CD8-positive, alpha-beta memory T cell (primary cell): ENCODE measurements at regions not wholly inside any gene's neighbourhood (a gene's known extent, or its start where the extent isn't known, plus 50 kb on each side); places are given as distances from the start of the nearest gene placed in this dataset.

Experiments
- CTCF ChIA-PET: fragments of 350-600 bp; sonication (Branson Sonifier 250); formaldehyde crosslinking; loops from one replicate; lab custom pipeline; 2021; ENCODE audit warnings: antibody characterized with exemption; lab: Charles Lee
- POLR2A ChIA-PET: fragments of 350-600 bp; sonication (Branson Sonifier 250); formaldehyde crosslinking; loops from one replicate; lab custom pipeline; 2021; ENCODE audit warnings: antibody characterized with exemption; lab: Charles Lee
- DNase-seq, 5 donors: peaks; one replicate each; pipeline versions ENCODE4 v3.0.0 to v3.0.0-alpha.2; 2020 to 2022; ENCODE audit warnings: mixed read lengths in 1 of 5
- H3K27ac ChIP-seq: one replicate; pipeline ENCODE4 v1.7.0; 2013; ENCODE audit warnings: low read depth, mild to moderate bottlenecking, low read length, moderate library complexity
- H3K27me3 ChIP-seq: 2 replicates; pipeline ENCODE4 v1.7.0; 2013; ENCODE audit warnings: low read length, mild to moderate bottlenecking; ENCODE audit not compliant: insufficient read depth, poor library complexity, severe bottlenecking
- H3K36me3 ChIP-seq: 2 replicates; pipeline ENCODE4 v1.7.0; 2013; ENCODE audit warnings: mild to moderate bottlenecking, low read length, moderate library complexity; ENCODE audit not compliant: insufficient read depth
- H3K4me1 ChIP-seq: 2 replicates; pipeline ENCODE4 v1.7.0; 2013; ENCODE audit warnings: mild to moderate bottlenecking, low read length, moderate library complexity; ENCODE audit not compliant: insufficient read depth
- H3K4me3 ChIP-seq: 2 replicates; pipeline ENCODE4 v1.7.0; 2013; ENCODE audit warnings: mild to moderate bottlenecking, low read length
- H3K9me3 ChIP-seq: 2 replicates; pipeline ENCODE4 v1.7.0; 2013; ENCODE audit warnings: mild to moderate bottlenecking, low read length
- H3K27ac Mint-ChIP-seq, 8 donors: one replicate each; pipeline ENCODE4 v1.8.0; 2020 to 2021; ENCODE audit warnings: mixed read lengths in 8 of 8, mild to moderate bottlenecking in 6 of 8, inconsistent platforms in 3 of 8, moderate library complexity in 3 of 8
- H3K27me3 Mint-ChIP-seq, 2 donors: one replicate each; pipeline ENCODE4 v1.8.0; 2020 to 2021; ENCODE audit warnings: mixed read lengths in 2 of 2, mild to moderate bottlenecking in 1 of 2, moderate library complexity in 1 of 2
- H3K36me3 Mint-ChIP-seq, 3 donors: one replicate each; pipeline ENCODE4 v1.8.0; 2020 to 2021; ENCODE audit warnings: mixed read lengths in 3 of 3, inconsistent platforms in 1 of 3, mild to moderate bottlenecking in 1 of 3
- H3K4me1 Mint-ChIP-seq, 3 donors: one replicate each; pipeline ENCODE4 v1.8.0; 2020 to 2021; ENCODE audit warnings: mixed read lengths in 3 of 3, inconsistent platforms in 1 of 3, mild to moderate bottlenecking in 1 of 3
- H3K4me3 Mint-ChIP-seq, 7 donors: one replicate each; pipeline ENCODE4 v1.8.0; 2020 to 2021; ENCODE audit warnings: mixed read lengths in 7 of 7, mild to moderate bottlenecking in 6 of 7, moderate library complexity in 4 of 7, inconsistent platforms in 2 of 7
- H3K9me3 Mint-ChIP-seq, 5 donors: one replicate each; pipeline ENCODE4 v1.8.0; 2020 to 2022; ENCODE audit warnings: mixed read lengths in 5 of 5, mild to moderate bottlenecking in 3 of 5, moderate library complexity in 2 of 5, inconsistent platforms in 1 of 5

GRCh38 chr5:10836986-10837385 lies 76.0 kb upstream of the DAP start:
- CTCF ChIA-PET = no interaction called here
- no peaks in the 10 kb centered on the region for H3K36me3 Mint-ChIP-seq

GRCh38 chr5:10834695-10835094 lies 73.7 kb upstream of the DAP start:
- Histone ChIP-seq H3K27me3 (no peaks in the 10 kb centered on the region), H3K36me3 (no peaks in the 10 kb centered on the region), H3K9me3 (no peaks in the 10 kb centered on the region), H3K27ac (no peak overlapping the region), H3K4me1 (no peaks in the 10 kb centered on the region), H3K4me3 (no peak overlapping the region)
- CTCF ChIA-PET = no interaction called here
- no peak overlapping the region for H3K4me3 Mint-ChIP-seq
- no peak overlapping the region for H3K27ac Mint-ChIP-seq
- H3K9me3 Mint-ChIP-seq = no peaks in the 10 kb centered on the region
- no peak for DNase-seq
- H3K27me3 Mint-ChIP-seq = peaks cover 7 to 33% of the 10 kb centered on the region in 2 donors
- H3K36me3 Mint-ChIP-seq = no peaks in the 10 kb centered on the region
- no peaks in the 10 kb centered on the region for H3K4me1 Mint-ChIP-seq
- POLR2A ChIA-PET = no interaction called here

More at GRCh38 chr5:10836986-10837385, 76.0 kb upstream of the DAP start:
- Histone ChIP-seq H3K4me3 (no peak overlapping the region), H3K27ac (no peak overlapping the region), H3K36me3 (no peaks in the 10 kb centered on the region), H3K27me3 (no peaks in the 10 kb centered on the region), H3K9me3 (no peaks in the 10 kb centered on the region), H3K4me1 (no peaks in the 10 kb centered on the region)
- POLR2A ChIA-PET = no interaction called here
- Mint-ChIP-seq H3K4me3 (no peak overlapping the region), H3K4me1 (no peaks in the 10 kb centered on the region), H3K9me3 (no peaks in the 10 kb centered on the region), H3K27me3 (peaks cover 7 to 48% of the 10 kb centered on the region in 2 donors), H3K27ac (no peak overlapping the region)
- DNase-seq = no peak

GRCh38 chr5:10832987-10833386 lies 72.0 kb upstream of the DAP start:
- Histone ChIP-seq H3K9me3 (no peaks in the 10 kb centered on the region), H3K27ac (no peak overlapping the region), H3K27me3 (no peaks in the 10 kb centered on the region), H3K36me3 (no peaks in the 10 kb centered on the region), H3K4me3 (no peak overlapping the region), H3K4me1 (no peaks in the 10 kb centered on the region)
- Mint-ChIP-seq H3K36me3 (no peaks in the 10 kb centered on the region), H3K27ac (no peak overlapping the region), H3K4me1 (no peaks in the 10 kb centered on the region), H3K9me3 (no peaks in the 10 kb centered on the region), H3K27me3 (peaks cover 7 to 23% of the 10 kb centered on the region in 2 donors), H3K4me3 (no peak overlapping the region)
- no peak for DNase-seq
- POLR2A ChIA-PET = no interaction called here
- CTCF ChIA-PET = no interaction called here

- Mint-ChIP-seq H3K9me3 (no peaks in the 10 kb centered on the region), H3K27me3 (peaks cover 7 to 23% of the 10 kb centered on the region in 2 donors), H3K27ac (no peak overlapping the region), H3K4me3 (no peak overlapping the region), H3K4me1 (no peaks in the 10 kb centered on the region), H3K36me3 (no peaks in the 10 kb centered on the region)
- ChIA-PET CTCF (no interaction called here), POLR2A (no interaction called here)
- no peaks in the 10 kb centered on the region for H3K27me3 ChIP-seq
- H3K4me3 ChIP-seq = no peak overlapping the region
- H3K27ac ChIP-seq = no peak overlapping the region
- H3K9me3 ChIP-seq = no peaks in the 10 kb centered on the region
- DNase-seq = no peak
- no peaks in the 10 kb centered on the region for H3K36me3 ChIP-seq
- no peaks in the 10 kb centered on the region for H3K4me1 ChIP-seq
These were observed 71.4 kb upstream of the DAP start for GRCh38 chr5:10832421-10832820.

GRCh38 chr5:10831419-10831818 lies 70.4 kb upstream of the DAP start:
- H3K27me3 ChIP-seq = no peaks in the 10 kb centered on the region
- ChIA-PET POLR2A (no interaction called here), CTCF (no interaction called here)
- no peaks in the 10 kb centered on the region for H3K36me3 ChIP-seq
- Mint-ChIP-seq H3K4me1 (no peaks in the 10 kb centered on the region), H3K4me3 (no peak overlapping the region), H3K27me3 (peaks cover 7 to 20% of the 10 kb centered on the region in 2 donors), H3K9me3 (no peaks in the 10 kb centered on the region), H3K36me3 (no peaks in the 10 kb centered on the region), H3K27ac (no peak overlapping the region)
- H3K9me3 ChIP-seq = no peaks in the 10 kb centered on the region
- H3K27ac ChIP-seq = no peak overlapping the region
- no peak overlapping the region for H3K4me3 ChIP-seq
- DNase-seq = no peak
- H3K4me1 ChIP-seq = no peaks in the 10 kb centered on the region

GRCh38 chr5:10828241-10828640 lies 67.2 kb upstream of the DAP start:
- ChIA-PET POLR2A (no interaction called here), CTCF (no interaction called here)
- no peaks in the 10 kb centered on the region for H3K9me3 ChIP-seq
- no peaks in the 10 kb centered on the region for H3K27me3 ChIP-seq
- Mint-ChIP-seq H3K9me3 (peaks cover 0 to 1% (median 0%) of the 10 kb centered on the region in 5 donors), H3K27me3 (peaks cover 8 to 20% of the 10 kb centered on the region in 2 donors), H3K27ac (no peak overlapping the region), H3K36me3 (no peaks in the 10 kb centered on the region), H3K4me3 (no peak overlapping the region), H3K4me1 (no peaks in the 10 kb centered on the region)
- H3K4me1 ChIP-seq = no peaks in the 10 kb centered on the region
- H3K4me3 ChIP-seq = no peak overlapping the region
- no peak for DNase-seq
- no peak overlapping the region for H3K27ac ChIP-seq
- H3K36me3 ChIP-seq = no peaks in the 10 kb centered on the region

- CTCF ChIA-PET = no interaction called here
- H3K9me3 Mint-ChIP-seq = peaks cover 0 to 1% (median 0%) of the 10 kb centered on the region in 5 donors
These were observed 66.5 kb upstream of the DAP start for GRCh38 chr5:10827571-10827970.

GRCh38 chr5:10826971-10827370 lies 65.9 kb upstream of the DAP start:
- Mint-ChIP-seq H3K27me3 (peaks cover 6 to 26% of the 10 kb centered on the region in 2 donors), H3K27ac (no peak overlapping the region), H3K4me1 (no peaks in the 10 kb centered on the region), H3K36me3 (no peaks in the 10 kb centered on the region), H3K9me3 (peaks cover 0 to 1% (median 0%) of the 10 kb centered on the region in 5 donors), H3K4me3 (no peak overlapping the region)
- H3K4me3 ChIP-seq = no peak overlapping the region
- ChIA-PET CTCF (no interaction called here), POLR2A (no interaction called here)
- H3K4me1 ChIP-seq = no peaks in the 10 kb centered on the region
- no peaks in the 10 kb centered on the region for H3K27me3 ChIP-seq
- no peak for DNase-seq
- H3K27ac ChIP-seq = no peak overlapping the region
- H3K36me3 ChIP-seq = no peaks in the 10 kb centered on the region
- H3K9me3 ChIP-seq = no peaks in the 10 kb centered on the region

More at GRCh38 chr5:10827571-10827970, 66.5 kb upstream of the DAP start:
- Mint-ChIP-seq H3K36me3 (no peaks in the 10 kb centered on the region), H3K4me1 (no peaks in the 10 kb centered on the region), H3K27ac (peak overlapping the region in 1 of 8 donors; percentile 26), H3K4me3 (no peak overlapping the region), H3K27me3 (peaks cover 3 to 20% of the 10 kb centered on the region in 2 donors)
- Histone ChIP-seq H3K27me3 (no peaks in the 10 kb centered on the region), H3K4me3 (no peak overlapping the region), H3K4me1 (no peaks in the 10 kb centered on the region), H3K27ac (no peak overlapping the region), H3K9me3 (no peaks in the 10 kb centered on the region), H3K36me3 (no peaks in the 10 kb centered on the region)
- no peak for DNase-seq
- POLR2A ChIA-PET = no interaction called here
